ENCODE measurements at regions not wholly inside any gene's neighbourhood (a gene's known extent, or its start where the extent isn't known, plus 50 kb on each side); places are given as distances from the start of the nearest gene placed in this dataset.

DNA sequence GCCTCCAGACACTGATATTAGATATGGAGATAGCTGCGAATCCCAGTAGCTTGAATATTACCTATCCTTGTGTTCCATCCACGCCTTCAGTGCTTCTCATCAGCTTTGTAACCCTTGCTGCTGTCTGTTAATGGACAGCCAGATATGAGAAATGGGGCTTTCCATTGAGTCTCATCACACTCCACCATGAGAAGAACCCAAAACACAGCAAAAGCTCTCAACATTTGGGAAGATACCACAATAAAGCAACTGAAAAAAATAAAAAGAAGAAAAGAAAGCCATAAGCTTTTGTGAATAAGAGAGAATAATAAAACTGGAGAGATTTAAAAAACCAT, 225.4 kb downstream of the GALC start:
- H3K27ac ChIP-seq (ENCODE audit: low read depth, low read length, poor library complexity, severe bottlenecking) = no peak overlapping the region
- H3K9me3 ChIP-seq (ENCODE audit: low read depth, low read length, poor library complexity, severe bottlenecking) = no peaks in the 10 kb centered on the region
- no peaks in the 10 kb centered on the region for H3K4me1 ChIP-seq (ENCODE audit: insufficient read depth, low read length, poor library complexity, severe bottlenecking)
- H3K4me3 ChIP-seq (ENCODE audit: low read depth, low read length, poor library complexity, severe bottlenecking) = no peak overlapping the region
- TF ChIP-seq EZH2 (IDR thresholded peaks at IDR 0.05; ENCODE audit: borderline replicate concordance, low read depth, low read length, poor library complexity, severe bottlenecking) (no peak), CTCF (conservative IDR thresholded peaks at IDR 0.05; ENCODE audit: low read depth, low read length) (no peak)
- no peak for DNase-seq (ENCODE audit: low spot score)
- no TSS peak for BruUV-seq (replicated peaks)
- no peaks in the 10 kb centered on the region for H3K27me3 ChIP-seq (replicated peaks; ENCODE audit: insufficient read depth, low read depth, low read length, poor library complexity)
- no peaks in the 10 kb centered on the region for H3K36me3 ChIP-seq (ENCODE audit: insufficient read depth, low read length, poor library complexity, severe bottlenecking)
- POLR2A ChIA-PET (ENCODE audit: low non-redundant PET) = no interaction called here
- intact Hi-C loops (cut with micrococcal nuclease; ENCODE audit: unreplicated experiment) = no loop called here
- CTCF ChIA-PET = no interaction called here

- Histone ChIP-seq H3K9me3 (ENCODE audit: low read depth, low read length, poor library complexity, severe bottlenecking) (no peaks in the 10 kb centered on the region), H3K4me1 (ENCODE audit: insufficient read depth, low read length, poor library complexity, severe bottlenecking) (no peaks in the 10 kb centered on the region), H3K36me3 (ENCODE audit: insufficient read depth, low read length, poor library complexity, severe bottlenecking) (no peaks in the 10 kb centered on the region), H3K27me3 (replicated peaks; ENCODE audit: insufficient read depth, low read depth, low read length, poor library complexity) (no peaks in the 10 kb centered on the region), H3K27ac (ENCODE audit: low read depth, low read length, poor library complexity, severe bottlenecking) (no peak overlapping the region), H3K4me3 (ENCODE audit: low read depth, low read length, poor library complexity, severe bottlenecking) (no peak overlapping the region)
- CTCF ChIA-PET = no interaction called here
- POLR2A ChIA-PET (ENCODE audit: low non-redundant PET) = no interaction called here
- TF ChIP-seq CTCF (conservative IDR thresholded peaks at IDR 0.05; ENCODE audit: low read depth, low read length) (no peak), EZH2 (IDR thresholded peaks at IDR 0.05; ENCODE audit: borderline replicate concordance, low read depth, low read length, poor library complexity, severe bottlenecking) (no peak)
- intact Hi-C loops (cut with micrococcal nuclease; ENCODE audit: unreplicated experiment) = no loop called here
- no TSS peak for BruUV-seq (replicated peaks)
- no peak for DNase-seq (ENCODE audit: low spot score)
These were observed 234.1 kb downstream of the GALC start for GRCh38 chr14:87758876-87759275.

- DNase-seq (ENCODE audit: low spot score) = no peak
- H3K27ac ChIP-seq (ENCODE audit: low read depth, low read length, poor library complexity, severe bottlenecking) = no peak overlapping the region
- TF ChIP-seq CTCF (conservative IDR thresholded peaks at IDR 0.05; ENCODE audit: low read depth, low read length) (no peak), EZH2 (IDR thresholded peaks at IDR 0.05; ENCODE audit: borderline replicate concordance, low read depth, low read length, poor library complexity, severe bottlenecking) (no peak)
- CTCF ChIA-PET = no interaction called here
- H3K9me3 ChIP-seq (ENCODE audit: low read depth, low read length, poor library complexity, severe bottlenecking) = no peaks in the 10 kb centered on the region
- H3K36me3 ChIP-seq (ENCODE audit: insufficient read depth, low read length, poor library complexity, severe bottlenecking) = no peaks in the 10 kb centered on the region
- H3K4me3 ChIP-seq (ENCODE audit: low read depth, low read length, poor library complexity, severe bottlenecking) = no peak overlapping the region
- BruUV-seq (replicated peaks) = no TSS peak
- intact Hi-C loops (cut with micrococcal nuclease; ENCODE audit: unreplicated experiment) = no loop called here
- no peaks in the 10 kb centered on the region for H3K4me1 ChIP-seq (ENCODE audit: insufficient read depth, low read length, poor library complexity, severe bottlenecking)
- POLR2A ChIA-PET (ENCODE audit: low non-redundant PET) = no interaction called here
- H3K27me3 ChIP-seq (replicated peaks; ENCODE audit: insufficient read depth, low read depth, low read length, poor library complexity) = no peaks in the 10 kb centered on the region
These were observed 236.3 kb downstream of the GALC start for GRCh38 chr14:87756661-87757060.
